GM12878 (cell line): ENCODE measurements at regions not wholly inside any gene's neighbourhood (a gene's known extent, or its start where the extent isn't known, plus 50 kb on each side); places are given as distances from the start of the nearest gene placed in this dataset.

ENCODE experiments used
- ATAC-seq: fragments of 200-7000 bp; cut with Tn5 transposase; 3 replicates; pipeline ENCODE4 v1.9.1; 2020; ENCODE audit warnings: mild to moderate bottlenecking, moderate library complexity
- BruUV-seq: library from RNA; stranded (reverse); fragments of 400-500 nt; replicated peaks from 2 replicates; lab custom pipeline; 2021; lab: Mats Ljungman, UMichigan
- CTCF ChIA-PET: fragments of 300-600 bp; sonication (Branson Sonifier 250); formaldehyde crosslinking; extraction: SDS; loops from one replicate; lab custom pipeline; 2021; ENCODE audit warnings: inconsistent platforms; lab: Yijun Ruan, JAX
- POLR2A ChIA-PET: fragments of 350-600 bp; formaldehyde crosslinking; extraction: SDS; loops from one replicate; lab custom pipeline; 2021; ENCODE audit warnings: inconsistent platforms; lab: Charles Lee
- RAD21 ChIA-PET: fragments of 300-600 bp; sonication (Branson Sonifier 250); formaldehyde crosslinking; loops from one replicate; lab custom pipeline; 2023; ENCODE audit warnings: antibody characterized with exemption; ENCODE audit not compliant: unreplicated experiment; lab: Charles Lee
- SMC1A ChIA-PET: fragments of 300-600 bp; sonication (Branson Sonifier 250); formaldehyde crosslinking; loops from one replicate; lab custom pipeline; 2023; ENCODE audit not compliant: unreplicated experiment, uncharacterized antibody; lab: Charles Lee
- DNase-seq: peaks from one replicate; pipeline ENCODE4 v3.0.0-alpha.2; 2011; ENCODE audit warnings: low read depth, low spot score
- FAIRE-seq: peaks from 3 replicates; lab custom pipeline; 2011; peaks lifted over from hg19 to GRCh38; lab: Jason Lieb, UNC
- H2AFZ ChIP-seq: 2 replicates; pipeline ENCODE4 v1.6.0; 2011; ENCODE audit warnings: low read depth, low read length, control low read depth; ENCODE audit not compliant: control insufficient read depth
- H3K27ac ChIP-seq: 2 replicates; pipeline ENCODE4 v1.5.1; 2011; ENCODE audit warnings: control low read depth; ENCODE audit not compliant: control insufficient read depth, insufficient read depth
- H3K27me3 ChIP-seq, 2 experiments: replicated peaks in 1 of 2; 2 replicates each; pipeline versions ENCODE4 v1.6.0 to v1.6.1; 2011; ENCODE audit warnings: low read length in 1 of 2; ENCODE audit not compliant: control insufficient read depth in 2 of 2, insufficient read depth in 2 of 2
- H3K36me3 ChIP-seq, 2 experiments: 2 replicates each; pipeline ENCODE4 v1.5.1; 2011; ENCODE audit warnings: low read length in 1 of 2; ENCODE audit not compliant: control insufficient read depth in 2 of 2, insufficient read depth in 2 of 2
- H3K4me1 ChIP-seq: 2 replicates; pipeline ENCODE4 v1.6.1; 2011; ENCODE audit warnings: mild to moderate bottlenecking, low read length, moderate library complexity, mixed read lengths; ENCODE audit not compliant: control insufficient read depth, insufficient read depth
- H3K4me2 ChIP-seq: 2 replicates; pipeline ENCODE4 v1.6.0; 2011; ENCODE audit warnings: control low read depth; ENCODE audit not compliant: control insufficient read depth, insufficient read depth
- H3K4me3 ChIP-seq: fragments of 200-600 bp; sonication (generic); 2 replicates; pipeline ENCODE4 v1.5.1; 2016
- H3K79me2 ChIP-seq: 2 replicates; pipeline ENCODE4 v1.6.0; 2011; ENCODE audit warnings: low read length; ENCODE audit not compliant: control insufficient read depth, insufficient read depth
- H3K9ac ChIP-seq: 2 replicates; pipeline ENCODE4 v1.8.0; 2011; ENCODE audit warnings: low read length, control low read depth, mixed read lengths; ENCODE audit not compliant: control insufficient read depth, insufficient read depth
- H3K9me3 ChIP-seq: replicated peaks from 3 replicates; pipeline ENCODE4 v1.5.1; 2011; ENCODE audit warnings: mild to moderate bottlenecking, low read length; ENCODE audit not compliant: control insufficient read depth, insufficient read depth
- H4K20me1 ChIP-seq: 2 replicates; pipeline ENCODE4 v1.6.0; 2011; ENCODE audit not compliant: control insufficient read depth, insufficient read depth
- EED ChIP-seq: sonication (generic); IDR thresholded peaks from 2 replicates; pipeline ENCODE4 v1.6.1; 2016; ENCODE audit warnings: antibody characterized with exemption, low read depth
- MTA2 ChIP-seq: fragments of 450-650 bp; IDR thresholded peaks from 2 replicates; pipeline ENCODE4 v1.6.1; 2016; ENCODE audit warnings: low read depth, mild to moderate bottlenecking, moderate library complexity
- SRF ChIP-seq, 2 experiments: IDR thresholded peaks; 2 replicates each; pipeline ENCODE4 v1.6.1; 2011; ENCODE audit warnings: low read depth in 2 of 2, low read length in 2 of 2, mild to moderate bottlenecking in 1 of 2, moderate library complexity in 1 of 2
- STAT1 ChIP-seq: fragments of 450-650 bp; conservative IDR thresholded peaks from 2 replicates; pipeline ENCODE4 v1.6.1; 2014; ENCODE audit warnings: antibody characterized with exemption, mild to moderate bottlenecking
- WGBS: methylation state at CpG from one replicate; pipeline ENCODE4 v1.1.6; 2016; ENCODE audit warnings: low lambda C conversion rate; ENCODE audit not compliant: insufficient replicate concordance, insufficient coverage; ENCODE audit errors: missing lambda C conversion rate; 5-methylcytosine and 5-hydroxymethylcytosine counted together
- in situ Hi-C: fragments of 300-500 bp; cut with MboI; formaldehyde crosslinking; loops from 9 replicates; pipeline ENCODE4 v1.14.3; 2018; ENCODE audit warnings: mixed read lengths
- intact Hi-C: fragments of 100-400 bp; cut with micrococcal nuclease; formaldehyde crosslinking; loops from one replicate; pipeline ENCODE4 v1.14.2; 2022; ENCODE audit not compliant: unreplicated experiment

DNA sequence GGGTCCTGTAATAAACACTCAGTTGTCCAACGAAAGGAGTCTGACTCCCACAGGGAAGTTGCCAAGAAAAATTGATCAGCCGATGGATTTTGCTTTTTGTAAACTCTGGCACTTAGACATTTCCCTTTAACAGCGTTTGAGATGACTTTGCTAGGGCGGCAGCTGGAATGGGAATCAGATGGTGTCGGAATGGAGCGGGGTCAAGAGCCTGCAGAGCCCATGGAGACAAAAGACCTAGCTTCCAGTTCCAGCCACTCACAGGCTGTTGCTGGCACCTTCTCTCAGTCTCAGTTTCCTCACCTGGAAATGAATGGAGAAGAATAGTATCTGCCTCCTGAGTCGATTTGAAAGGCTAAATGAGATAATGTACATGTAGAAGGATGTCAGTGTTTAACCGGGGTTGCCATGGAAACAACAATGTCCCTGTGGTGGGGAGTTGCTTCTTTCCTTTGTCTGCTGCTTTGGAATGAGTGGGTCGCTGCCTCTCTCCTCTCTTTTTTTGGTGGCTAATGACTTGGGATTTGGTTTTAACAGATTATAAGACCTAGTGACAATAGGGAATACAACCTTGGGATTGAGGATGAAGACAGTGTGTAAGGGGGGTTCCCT lies 137.4 kb downstream of the GAS1 start:
- Histone ChIP-seq H3K9me3 (no peaks in the 10 kb centered on the region), H2AFZ (no peak overlapping the region), H3K27me3 (no peaks in the 10 kb centered on the region; a peak in 1 of 4 replicates), H3K79me2 (no peaks in the 10 kb centered on the region), H3K4me1 (no peaks in the 10 kb centered on the region), H3K36me3 (no peaks in the 10 kb centered on the region), H3K4me2 (no peak overlapping the region), H4K20me1 (no peaks in the 10 kb centered on the region), H3K4me3 (no peak overlapping the region), H3K27ac (no peak overlapping the region), H3K9ac (no peak overlapping the region)
- in situ Hi-C loops (no loop called here), intact Hi-C loops (no loop called here)
- TF ChIP-seq MTA2, result no peak
- FAIRE-seq (no peak), DNase-seq (no peak), ATAC-seq (no peak)
- ChIA-PET CTCF (no interaction called here), POLR2A (no interaction called here), SMC1A (no interaction called here), RAD21 (no interaction called here)
- BruUV-seq, result no TSS peak
- WGBS, result 41% methylated on average over 9 of the region's 9 CpGs

DNA sequence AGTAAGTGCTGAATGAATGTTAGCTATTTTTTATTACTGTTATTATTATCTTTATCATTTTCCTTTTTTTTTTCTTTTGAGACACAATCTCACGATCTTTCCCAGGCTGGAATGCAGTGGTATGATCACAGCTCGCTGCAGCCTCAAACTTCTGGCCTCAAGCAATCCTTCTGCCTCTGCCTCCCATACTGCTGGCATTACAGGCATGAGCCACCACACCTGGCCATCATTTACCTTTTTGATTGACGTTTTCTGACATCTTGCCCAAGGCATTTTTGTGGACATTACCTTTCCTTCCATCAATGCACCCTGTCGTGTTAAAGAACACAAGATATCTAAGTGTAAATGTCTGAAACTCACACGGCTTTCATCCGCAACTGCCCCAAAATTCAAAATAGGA lies 138.2 kb downstream of the GAS1 start:
- POLR2A ChIA-PET, result no interaction called here
- no peaks in the 10 kb centered on the region for H3K4me1 ChIP-seq
- intact Hi-C loops (no loop called here), in situ Hi-C loops (no loop called here)
- H3K36me3 ChIP-seq, result no peaks in the 10 kb centered on the region
- no peak overlapping the region for H2AFZ ChIP-seq
- BruUV-seq, result no TSS peak
- FAIRE-seq (no peak), DNase-seq (no peak), ATAC-seq (no peak)
- H3K4me3 ChIP-seq, result no peak overlapping the region
- CTCF ChIA-PET, result no interaction called here
- no peaks in the 10 kb centered on the region for H3K79me2 ChIP-seq
- H3K27ac ChIP-seq, result no peak overlapping the region
- RAD21 ChIA-PET, result no interaction called here
- no peaks in the 10 kb centered on the region; a peak in 1 of 4 replicates for H3K27me3 ChIP-seq
- TF ChIP-seq SRF (IDR thresholded peaks at IDR 0.05; ENCODE audit: low read depth in 2 of 2, low read length in 2 of 2) (no peak), EED (no peak), STAT1 (no peak)
- no peak overlapping the region for H3K9ac ChIP-seq
- SMC1A ChIA-PET, result no interaction called here
- H3K9me3 ChIP-seq, result no peaks in the 10 kb centered on the region
- H3K4me2 ChIP-seq, result no peak overlapping the region
- WGBS, result 32% methylated on average over 6 of the region's 6 CpGs
- H4K20me1 ChIP-seq, result no peaks in the 10 kb centered on the region
